GM12878 (cell line): ENCODE measurements at regions not wholly inside any gene's neighbourhood (a gene's known extent, or its start where the extent isn't known, plus 50 kb on each side); places are given as distances from the start of the nearest gene placed in this dataset.
"Not testable (repeated sequence)": the region's sequence is repeated elsewhere in the genome, so short reads cannot be mapped to it uniquely, and the experiment has no call there.

Source experiments
- ATAC-seq: fragments of 200-7000 bp; cut with Tn5 transposase; 3 replicates; pipeline ENCODE4 v1.9.1; 2020; ENCODE audit warnings: mild to moderate bottlenecking, moderate library complexity
- BruUV-seq: library from RNA; stranded (reverse); fragments of 400-500 nt; replicated peaks from 2 replicates; lab custom pipeline; 2021; lab: Mats Ljungman, UMichigan
- CTCF ChIA-PET: fragments of 300-600 bp; sonication (Branson Sonifier 250); formaldehyde crosslinking; extraction: SDS; loops from one replicate; lab custom pipeline; 2021; ENCODE audit warnings: inconsistent platforms; lab: Yijun Ruan, JAX
- POLR2A ChIA-PET: fragments of 350-600 bp; formaldehyde crosslinking; extraction: SDS; loops from one replicate; lab custom pipeline; 2021; ENCODE audit warnings: inconsistent platforms; lab: Charles Lee
- RAD21 ChIA-PET: fragments of 300-600 bp; sonication (Branson Sonifier 250); formaldehyde crosslinking; loops from one replicate; lab custom pipeline; 2023; ENCODE audit warnings: antibody characterized with exemption; ENCODE audit not compliant: unreplicated experiment; lab: Charles Lee
- SMC1A ChIA-PET: fragments of 300-600 bp; sonication (Branson Sonifier 250); formaldehyde crosslinking; loops from one replicate; lab custom pipeline; 2023; ENCODE audit not compliant: unreplicated experiment, uncharacterized antibody; lab: Charles Lee
- DNase-seq: peaks from one replicate; pipeline ENCODE4 v3.0.0-alpha.2; 2011; ENCODE audit warnings: low read depth, low spot score
- FAIRE-seq: peaks from 3 replicates; lab custom pipeline; 2011; peaks lifted over from hg19 to GRCh38; lab: Jason Lieb, UNC
- H2AFZ ChIP-seq: 2 replicates; pipeline ENCODE4 v1.6.0; 2011; ENCODE audit warnings: low read depth, low read length, control low read depth; ENCODE audit not compliant: control insufficient read depth
- H3K27ac ChIP-seq: 2 replicates; pipeline ENCODE4 v1.5.1; 2011; ENCODE audit warnings: control low read depth; ENCODE audit not compliant: control insufficient read depth, insufficient read depth
- H3K27me3 ChIP-seq, 2 experiments: replicated peaks in 1 of 2; 2 replicates each; pipeline versions ENCODE4 v1.6.0 to v1.6.1; 2011; ENCODE audit warnings: low read length in 1 of 2; ENCODE audit not compliant: control insufficient read depth in 2 of 2, insufficient read depth in 2 of 2
- H3K36me3 ChIP-seq, 2 experiments: 2 replicates each; pipeline ENCODE4 v1.5.1; 2011; ENCODE audit warnings: low read length in 1 of 2; ENCODE audit not compliant: control insufficient read depth in 2 of 2, insufficient read depth in 2 of 2
- H3K4me1 ChIP-seq: 2 replicates; pipeline ENCODE4 v1.6.1; 2011; ENCODE audit warnings: mild to moderate bottlenecking, low read length, moderate library complexity, mixed read lengths; ENCODE audit not compliant: control insufficient read depth, insufficient read depth
- H3K4me2 ChIP-seq: 2 replicates; pipeline ENCODE4 v1.6.0; 2011; ENCODE audit warnings: control low read depth; ENCODE audit not compliant: control insufficient read depth, insufficient read depth
- H3K4me3 ChIP-seq: fragments of 200-600 bp; sonication (generic); 2 replicates; pipeline ENCODE4 v1.5.1; 2016
- H3K79me2 ChIP-seq: 2 replicates; pipeline ENCODE4 v1.6.0; 2011; ENCODE audit warnings: low read length; ENCODE audit not compliant: control insufficient read depth, insufficient read depth
- H3K9ac ChIP-seq: 2 replicates; pipeline ENCODE4 v1.8.0; 2011; ENCODE audit warnings: low read length, control low read depth, mixed read lengths; ENCODE audit not compliant: control insufficient read depth, insufficient read depth
- H3K9me3 ChIP-seq: replicated peaks from 3 replicates; pipeline ENCODE4 v1.5.1; 2011; ENCODE audit warnings: mild to moderate bottlenecking, low read length; ENCODE audit not compliant: control insufficient read depth, insufficient read depth
- H4K20me1 ChIP-seq: 2 replicates; pipeline ENCODE4 v1.6.0; 2011; ENCODE audit not compliant: control insufficient read depth, insufficient read depth
- CBFB ChIP-seq: IDR thresholded peaks from 2 replicates; pipeline ENCODE4 v1.6.1; 2016; ENCODE audit warnings: antibody characterized with exemption, low read depth
- CEBPB ChIP-seq, 2 experiments: fragments of 150-350 bp in 1 of 2; IDR thresholded peaks; 2 replicates each; pipeline ENCODE4 v1.6.1; 2012 to 2014; ENCODE audit warnings: low read depth in 2 of 2, low read length in 2 of 2, borderline replicate concordance in 1 of 2, inconsistent platforms in 1 of 2
- CHD4 ChIP-seq: fragments of 200-600 bp; sonication (generic); IDR thresholded peaks from 2 replicates; pipeline ENCODE4 v1.6.1; 2016; ENCODE audit warnings: mild to moderate bottlenecking
- GATAD2B ChIP-seq: fragments of 450-650 bp; conservative IDR thresholded peaks from 2 replicates; pipeline ENCODE4 v1.6.1; 2017; ENCODE audit warnings: low read depth, mild to moderate bottlenecking, moderate library complexity
- HCFC1 ChIP-seq: fragments of 150-350 bp; IDR thresholded peaks from 2 replicates; pipeline ENCODE4 v1.6.1; 2014; ENCODE audit warnings: low read length
- HDAC2 ChIP-seq: fragments of 200-600 bp; sonication (generic); IDR thresholded peaks from 2 replicates; pipeline ENCODE4 v1.6.1; 2017
- IKZF1 ChIP-seq: fragments of 450-650 bp; conservative IDR thresholded peaks from 2 replicates; pipeline ENCODE4 v1.6.1; 2017; ENCODE audit warnings: antibody characterized with exemption, mild to moderate bottlenecking
- NR2C1 ChIP-seq: fragments of 450-650 bp; IDR thresholded peaks from 2 replicates; pipeline ENCODE4 v1.6.1; 2017; ENCODE audit warnings: antibody characterized with exemption, mild to moderate bottlenecking, moderate library complexity
- NR2F1 ChIP-seq: fragments of 450-650 bp; conservative IDR thresholded peaks from 2 replicates; pipeline ENCODE4 v1.6.1; 2017; ENCODE audit warnings: mild to moderate bottlenecking
- RAD51 ChIP-seq: fragments of 450-650 bp; IDR thresholded peaks from 2 replicates; pipeline ENCODE4 v1.6.1; 2016; ENCODE audit warnings: moderate library complexity, mild to moderate bottlenecking, inconsistent platforms
- SMAD1 ChIP-seq: fragments of 450-650 bp; IDR thresholded peaks from 2 replicates; pipeline ENCODE4 v1.6.1; 2018; ENCODE audit warnings: mild to moderate bottlenecking, low read depth; ENCODE audit not compliant: partially characterized antibody
- ZZZ3 ChIP-seq: IDR thresholded peaks from 2 replicates; pipeline ENCODE4 v1.6.1; 2011; ENCODE audit warnings: low read depth; ENCODE audit not compliant: control insufficient read depth, insufficient read length
- WGBS: methylation state at CpG from one replicate; pipeline ENCODE4 v1.1.6; 2016; ENCODE audit warnings: low lambda C conversion rate; ENCODE audit not compliant: insufficient replicate concordance, insufficient coverage; ENCODE audit errors: missing lambda C conversion rate; 5-methylcytosine and 5-hydroxymethylcytosine counted together
- in situ Hi-C: fragments of 300-500 bp; cut with MboI; formaldehyde crosslinking; loops from 9 replicates; pipeline ENCODE4 v1.14.3; 2018; ENCODE audit warnings: mixed read lengths
- intact Hi-C: fragments of 100-400 bp; cut with micrococcal nuclease; formaldehyde crosslinking; loops from one replicate; pipeline ENCODE4 v1.14.2; 2022; ENCODE audit not compliant: unreplicated experiment
- TF ChIP-seq, protein P1 (sequence below): fragments of 450-650 bp; IDR thresholded peaks from 2 replicates; pipeline ENCODE4 v1.6.1; 2017; ENCODE audit warnings: antibody characterized with exemption, mild to moderate bottlenecking, moderate library complexity

DNA sequence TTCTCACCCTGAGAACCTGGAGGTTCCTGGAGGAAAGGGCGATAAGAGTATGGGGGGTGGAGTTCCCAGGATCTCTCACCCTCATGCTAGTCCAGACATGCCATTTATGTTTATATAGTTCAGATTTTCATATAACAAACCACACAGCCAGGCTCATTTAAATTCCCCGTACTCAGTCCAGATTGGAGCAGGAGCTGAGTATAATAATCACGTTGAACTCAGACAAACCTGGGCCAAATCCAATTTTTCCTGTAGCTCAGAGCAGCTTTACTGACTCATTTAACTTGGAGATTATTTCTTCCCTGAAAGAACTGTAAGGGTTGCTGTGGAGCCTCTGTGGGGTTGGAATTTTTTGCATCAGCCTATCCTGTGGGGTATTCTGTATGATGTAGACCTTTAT lies 660.8 kb downstream of the TMEM121 start:
- intact Hi-C loops: no loop called here
- ChIA-PET RAD21 (no interaction called here), CTCF (interaction anchor here (1.5 kb wide), 1 partner anchor 13 kb away, joined by 5 read pairs; no protein-coding TSS in a partner anchor)

DNA sequence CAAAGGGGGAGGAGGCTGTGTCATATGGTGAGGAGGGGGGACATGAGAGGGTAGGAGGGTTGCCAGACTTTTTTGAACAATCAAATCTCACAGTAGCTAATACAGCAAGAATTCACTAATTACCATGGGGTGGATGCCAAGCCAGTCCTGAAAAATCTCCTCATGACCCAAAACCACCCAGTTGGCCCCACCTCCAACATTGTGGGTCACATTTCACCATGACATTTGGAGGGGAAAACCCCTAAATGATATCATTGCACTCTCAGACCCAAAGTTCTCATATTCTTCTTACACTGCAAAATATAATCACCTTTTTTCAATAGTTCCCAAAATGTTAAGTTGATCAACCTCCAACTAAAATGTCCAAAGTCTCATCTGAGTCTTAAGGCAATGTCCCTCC lies 666.3 kb downstream of the TMEM121 start:
- in situ Hi-C loops, DNase-seq: not testable (repeated sequence)

More for the DNA sequence above, 660.8 kb downstream of the TMEM121 start:
- H3K36me3 ChIP-seq: no peaks in the 10 kb centered on the region
- no peak overlapping the region for H3K9ac ChIP-seq
- no peaks in the 10 kb centered on the region for H3K79me2 ChIP-seq
- H3K4me1 ChIP-seq: no peaks in the 10 kb centered on the region
- H3K9me3 ChIP-seq: no peaks in the 10 kb centered on the region
- H2AFZ ChIP-seq: no peak overlapping the region
- in situ Hi-C loops: no loop called here
- no peaks in the 10 kb centered on the region for H3K27me3 ChIP-seq
- no peaks in the 10 kb centered on the region for H4K20me1 ChIP-seq
- no peak overlapping the region for H3K27ac ChIP-seq
- H3K4me2 ChIP-seq: no peak overlapping the region
- 43% methylated on average over 3 of the region's 3 CpGs for WGBS
- no TSS peak for BruUV-seq
- POLR2A ChIA-PET: no interaction called here
- no peak for TF ChIP-seq IKZF1
- no peak for TF ChIP-seq NR2F1
- TF ChIP-seq HCFC1: no peak
- no peak for TF ChIP-seq RAD51
- TF ChIP-seq HDAC2: no peak
- TF ChIP-seq CEBPB (IDR thresholded peaks at IDR 0.05; ENCODE audit: borderline replicate concordance in 1 of 2, low read depth in 2 of 2, low read length in 2 of 2): no peak
- TF ChIP-seq GATAD2B: no peak
- TF ChIP-seq, protein P1, sequence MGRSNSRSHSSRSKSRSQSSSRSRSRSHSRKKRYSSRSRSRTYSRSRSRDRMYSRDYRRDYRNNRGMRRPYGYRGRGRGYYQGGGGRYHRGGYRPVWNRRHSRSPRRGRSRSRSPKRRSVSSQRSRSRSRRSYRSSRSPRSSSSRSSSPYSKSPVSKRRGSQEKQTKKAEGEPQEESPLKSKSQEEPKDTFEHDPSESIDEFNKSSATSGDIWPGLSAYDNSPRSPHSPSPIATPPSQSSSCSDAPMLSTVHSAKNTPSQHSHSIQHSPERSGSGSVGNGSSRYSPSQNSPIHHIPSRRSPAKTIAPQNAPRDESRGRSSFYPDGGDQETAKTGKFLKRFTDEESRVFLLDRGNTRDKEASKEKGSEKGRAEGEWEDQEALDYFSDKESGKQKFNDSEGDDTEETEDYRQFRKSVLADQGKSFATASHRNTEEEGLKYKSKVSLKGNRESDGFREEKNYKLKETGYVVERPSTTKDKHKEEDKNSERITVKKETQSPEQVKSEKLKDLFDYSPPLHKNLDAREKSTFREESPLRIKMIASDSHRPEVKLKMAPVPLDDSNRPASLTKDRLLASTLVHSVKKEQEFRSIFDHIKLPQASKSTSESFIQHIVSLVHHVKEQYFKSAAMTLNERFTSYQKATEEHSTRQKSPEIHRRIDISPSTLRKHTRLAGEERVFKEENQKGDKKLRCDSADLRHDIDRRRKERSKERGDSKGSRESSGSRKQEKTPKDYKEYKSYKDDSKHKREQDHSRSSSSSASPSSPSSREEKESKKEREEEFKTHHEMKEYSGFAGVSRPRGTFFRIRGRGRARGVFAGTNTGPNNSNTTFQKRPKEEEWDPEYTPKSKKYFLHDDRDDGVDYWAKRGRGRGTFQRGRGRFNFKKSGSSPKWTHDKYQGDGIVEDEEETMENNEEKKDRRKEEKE: no peak
- no peak for TF ChIP-seq NR2C1
- TF ChIP-seq SMAD1: no peak
- no peak for TF ChIP-seq ZZZ3
- TF ChIP-seq CBFB: no peak
- no peak for TF ChIP-seq CHD4
- DNase-seq (no peak), FAIRE-seq (no peak), ATAC-seq (no peak)
- SMC1A ChIA-PET: no interaction called here
- no peak overlapping the region for H3K4me3 ChIP-seq

More for the DNA sequence above, 666.3 kb downstream of the TMEM121 start:
- intact Hi-C loops, H3K9me3 ChIP-seq, POLR2A ChIA-PET, H2AFZ ChIP-seq, H3K79me2 ChIP-seq, H3K4me2 ChIP-seq, BruUV-seq, H3K36me3 ChIP-seq, H3K4me3 ChIP-seq, FAIRE-seq, ATAC-seq, H3K4me1 ChIP-seq, H4K20me1 ChIP-seq, H3K9ac ChIP-seq, CTCF ChIA-PET, H3K27ac ChIP-seq, RAD21 ChIA-PET, H3K27me3 ChIP-seq, SMC1A ChIA-PET: not testable (repeated sequence)
